Upper lobe of left lung (tissue), 6 donors: ENCODE measurements at regions not wholly inside any gene's neighbourhood (a gene's known extent, or its start where the extent isn't known, plus 50 kb on each side); places are given as distances from the start of the nearest gene placed in this dataset.

ENCODE experiments used
- ATAC-seq, 2 donors: fragments of 200-7000 bp; cut with Tn5 transposase; one replicate each; pipeline ENCODE4 v1.9.1; 2022; ENCODE audit warnings: mild to moderate bottlenecking in 2 of 2, moderate library complexity in 2 of 2; ENCODE audit not compliant: low FRiP score in 2 of 2
- DNase-seq, 2 donors: peaks; one replicate each; pipeline ENCODE4 v3.0.0-alpha.2; 2019 to 2020
- H3K27ac ChIP-seq, 4 donors: fragments of 200-600 bp; sonication (generic); one replicate each; pipeline ENCODE4 v1.5.1; 2016 to 2019
- H3K27me3 ChIP-seq, 4 donors: fragments of 200-600 bp; sonication (generic); one replicate each; pipeline ENCODE4 v1.5.1; 2017 to 2019
- H3K36me3 ChIP-seq, 4 donors: fragments of 200-600 bp; sonication (generic); one replicate each; pipeline ENCODE4 v1.5.1; 2016 to 2019
- H3K4me1 ChIP-seq, 4 donors: fragments of 200-600 bp; sonication (generic); one replicate each; pipeline ENCODE4 v1.5.1; 2018 to 2019
- H3K4me3 ChIP-seq, 4 donors: fragments of 200-600 bp; sonication (generic); one replicate each; pipeline ENCODE4 v1.5.1; 2017 to 2019; ENCODE audit warnings: mild to moderate bottlenecking in 2 of 4, moderate library complexity in 1 of 4
- H3K9me3 ChIP-seq, 4 donors: fragments of 200-600 bp; sonication (generic); one replicate each; pipeline ENCODE4 v1.5.1; 2018 to 2019
- CTCF ChIP-seq, 6 experiments: fragments of 450-650 bp in 4 of 6; fragments of 200-600 bp in 2 of 6; sonication (generic) in 2 of 6; IDR thresholded peaks; one replicate each; pipeline ENCODE4 v1.5.1; 2016 to 2019; ENCODE audit warnings: antibody characterized with exemption in 6 of 6
- EP300 ChIP-seq, 4 donors: sonication (generic); formaldehyde crosslinking; IDR thresholded peaks; one replicate each; pipeline ENCODE4 v1.5.1; 2017; ENCODE audit warnings: antibody characterized with exemption in 4 of 4, control low read depth in 2 of 4
- POLR2A ChIP-seq, 4 donors: fragments of 450-650 bp; IDR thresholded peaks; one replicate each; pipeline ENCODE4 v1.5.1; 2016 to 2017; ENCODE audit warnings: antibody characterized with exemption in 4 of 4, mild to moderate bottlenecking in 2 of 4
- POLR2AphosphoS5 ChIP-seq, 2 donors: sonication (generic); formaldehyde crosslinking; IDR thresholded peaks; one replicate each; pipeline ENCODE4 v1.5.1; 2017; ENCODE audit warnings: antibody characterized with exemption in 2 of 2
- WGBS, 2 donors: methylation state at CpG; one replicate each; pipeline ENCODE4 v1.1.5; 2017 to 2018; 5-methylcytosine and 5-hydroxymethylcytosine counted together
- donor health status: DM: no; HTN: no; CAD: no; lungs with moderate emphysema.
- donor health status: DM: no; HTN: yes; CAD: no; lungs with severe emphysema.

- no peak for ATAC-seq
- Histone ChIP-seq H3K4me3 (no peak overlapping the region), H3K9me3 (no peaks in the 10 kb centered on the region), H3K27ac (no peak overlapping the region), H3K36me3 (no peaks in the 10 kb centered on the region), H3K4me1 (no peaks in the 10 kb centered on the region), H3K27me3 (no peaks in the 10 kb centered on the region)
- 63 to 73% methylated on average over 1 of the region's 1 CpG for WGBS, 2 donors
- TF ChIP-seq POLR2A (IDR thresholded peaks at IDR 0.05) (no peak), POLR2AphosphoS5 (IDR thresholded peaks at IDR 0.05) (no peak), EP300 (IDR thresholded peaks at IDR 0.05) (no peak), CTCF (IDR thresholded peaks at IDR 0.05) (no peak)
- no peak for DNase-seq
Observed at GRCh38 chr18:30378097-30378496, 664.4 kb downstream of the DSC3 start.

- Histone ChIP-seq H3K27ac (no peak overlapping the region), H3K4me1 (no peaks in the 10 kb centered on the region), H3K36me3 (no peaks in the 10 kb centered on the region), H3K9me3 (no peaks in the 10 kb centered on the region), H3K27me3 (no peaks in the 10 kb centered on the region), H3K4me3 (no peak overlapping the region)
- TF ChIP-seq CTCF (IDR thresholded peaks at IDR 0.05) (no peak), POLR2AphosphoS5 (IDR thresholded peaks at IDR 0.05) (no peak), EP300 (IDR thresholded peaks at IDR 0.05) (no peak), POLR2A (IDR thresholded peaks at IDR 0.05) (no peak)
- DNase-seq (no peak), ATAC-seq (no peak)
- WGBS, 2 donors: 66 to 72% methylated on average over 4 of the region's 4 CpGs
Observed at GRCh38 chr18:30376515-30376914, 666.0 kb downstream of the DSC3 start.

GRCh38 chr18:30361864-30362540 lies 680.5 kb downstream of the DSC3 start:
- WGBS, 2 donors: 85 to 98% methylated on average over 5 to 11 of the region's 11 CpGs
- Histone ChIP-seq H3K36me3 (no peaks in the 10 kb centered on the region), H3K4me1 (no peaks in the 10 kb centered on the region), H3K4me3 (no peak overlapping the region), H3K9me3 (no peaks in the 10 kb centered on the region), H3K27ac (no peak overlapping the region), H3K27me3 (no peaks in the 10 kb centered on the region)
- no peak for TF ChIP-seq POLR2A (IDR thresholded peaks at IDR 0.05)
- TF ChIP-seq EP300 (IDR thresholded peaks at IDR 0.05): no peak
- no peak for TF ChIP-seq CTCF (IDR thresholded peaks at IDR 0.05)
- no peak for TF ChIP-seq POLR2AphosphoS5 (IDR thresholded peaks at IDR 0.05)
- ATAC-seq: peak in 1 of 2 donors; percentile 15
- peak in 1 of 2 donors; percentile 16 for DNase-seq

- H3K4me1 ChIP-seq: no peaks in the 10 kb centered on the region
- DNase-seq (no peak), ATAC-seq (no peak)
- H3K27ac ChIP-seq: no peak overlapping the region
- 69 to 75% methylated on average over 3 of the region's 3 CpGs for WGBS, 2 donors
- TF ChIP-seq POLR2AphosphoS5 (IDR thresholded peaks at IDR 0.05): no peak
- no peak for TF ChIP-seq EP300 (IDR thresholded peaks at IDR 0.05)
- no peak for TF ChIP-seq POLR2A (IDR thresholded peaks at IDR 0.05)
- TF ChIP-seq CTCF (IDR thresholded peaks at IDR 0.05): no peak
- H3K4me3 ChIP-seq: no peak overlapping the region
- no peaks in the 10 kb centered on the region for H3K27me3 ChIP-seq
- H3K36me3 ChIP-seq: no peaks in the 10 kb centered on the region
- H3K9me3 ChIP-seq: no peaks in the 10 kb centered on the region
Observed at GRCh38 chr18:30359521-30359920, 683.0 kb downstream of the DSC3 start.

- Histone ChIP-seq H3K27ac (no peak overlapping the region), H3K4me1 (no peaks in the 10 kb centered on the region), H3K36me3 (no peaks in the 10 kb centered on the region), H3K9me3 (no peaks in the 10 kb centered on the region), H3K27me3 (no peaks in the 10 kb centered on the region), H3K4me3 (no peak overlapping the region)
- ATAC-seq (no peak), DNase-seq (no peak)
- TF ChIP-seq POLR2AphosphoS5 (IDR thresholded peaks at IDR 0.05) (no peak), CTCF (IDR thresholded peaks at IDR 0.05) (no peak), EP300 (IDR thresholded peaks at IDR 0.05) (no peak), POLR2A (IDR thresholded peaks at IDR 0.05) (no peak)
Observed at GRCh38 chr18:30358555-30358954, 684.0 kb downstream of the DSC3 start.
